HAP-1 (cell line): ENCODE measurements at regions not wholly inside any gene's neighbourhood (a gene's known extent, or its start where the extent isn't known, plus 50 kb on each side); places are given as distances from the start of the nearest gene placed in this dataset.
"Not testable (repeated sequence)": the region's sequence is repeated elsewhere in the genome, so short reads cannot be mapped to it uniquely, and the experiment has no call there.

Source experiments
- DNase-seq, 2 experiments: peaks; one replicate each; pipeline ENCODE4 v3.0.0-alpha.2; 2016 to 2020; ENCODE audit warnings: low spot score in 2 of 2
- H3K27me3 ChIP-seq: fragments of 250-450 bp; sonication (Bioruptor Pico); 2 replicates; pipeline ENCODE4 v1.5.1; 2020; ENCODE audit warnings: low read depth, mild to moderate bottlenecking, moderate library complexity
- H3K36me3 ChIP-seq: fragments of 250-450 bp; sonication (Bioruptor Pico); replicated peaks from 2 replicates; pipeline ENCODE4 v1.5.1; 2020; ENCODE audit warnings: mild to moderate bottlenecking
- H3K4me1 ChIP-seq: fragments of 250-450 bp; sonication (Bioruptor Pico); 2 replicates; pipeline ENCODE4 v1.5.1; 2020; ENCODE audit warnings: mild to moderate bottlenecking
- H3K4me3 ChIP-seq: fragments of 250-450 bp; sonication (Bioruptor Pico); 2 replicates; pipeline ENCODE4 v1.5.1; 2020; ENCODE audit warnings: mild to moderate bottlenecking, moderate library complexity
- H3K9me3 ChIP-seq: fragments of 250-450 bp; sonication (Bioruptor Pico); 2 replicates; pipeline ENCODE4 v1.5.1; 2020; ENCODE audit warnings: mild to moderate bottlenecking, moderate library complexity
- in situ Hi-C: fragments of 300-500 bp; cut with MboI; formaldehyde crosslinking; loops from 3 replicates; pipeline ENCODE4 v1.14.3; 2020; ENCODE audit warnings: low sequenced_read_pairs, inconsistent platforms, mixed read lengths

DNA sequence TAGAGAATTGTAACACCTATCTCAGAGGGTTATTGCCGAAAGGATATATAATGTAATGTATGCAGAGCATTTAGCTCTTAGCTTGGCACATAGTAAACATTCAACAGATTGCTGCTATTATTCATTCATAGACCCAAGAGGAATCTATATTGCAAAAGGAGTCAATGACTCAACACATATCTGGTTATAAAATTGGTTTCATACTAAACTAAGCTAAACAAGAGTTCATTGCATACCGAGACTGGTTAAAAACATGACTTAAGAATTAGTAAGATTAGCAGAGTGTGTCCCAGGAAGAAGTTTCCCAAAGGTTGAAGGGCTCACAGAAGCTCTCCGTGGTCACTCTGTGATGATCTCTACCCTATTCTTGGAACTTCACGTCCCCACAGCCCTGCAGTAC, 339.6 kb upstream of the CCNH start:
- Histone ChIP-seq H3K4me3 (no peak overlapping the region), H3K4me1 (peaks cover 22% of the 10 kb centered on the region), H3K27me3 (no peaks in the 10 kb centered on the region), H3K9me3 (no peaks in the 10 kb centered on the region), H3K36me3 (no peaks in the 10 kb centered on the region)
- in situ Hi-C loops: loop anchor here (10.0 kb wide), 1 partner anchor 208 kb away; no protein-coding TSS in a partner anchor
- DNase-seq: no peak

DNA sequence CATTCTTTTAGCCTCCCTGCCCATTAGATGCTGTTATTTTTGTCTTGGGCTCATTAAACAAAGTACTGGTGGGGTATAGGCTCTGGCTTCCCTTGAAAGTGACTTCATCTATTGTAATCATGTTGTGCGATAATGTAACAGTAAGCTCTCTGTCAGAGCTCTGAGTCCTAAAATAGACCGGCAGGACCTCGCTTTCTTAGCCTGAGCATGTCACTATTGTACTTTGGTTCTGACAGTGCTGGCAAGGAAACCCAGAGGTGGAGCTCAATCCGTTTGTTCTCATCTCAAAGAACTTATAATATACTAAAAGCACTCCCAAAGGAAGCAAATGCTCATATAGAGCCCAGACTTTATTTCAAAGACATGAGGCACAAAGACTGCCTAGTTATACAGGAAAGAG, 339.1 kb upstream of the CCNH start:
- peaks cover 24% of the 10 kb centered on the region for H3K4me1 ChIP-seq
- H3K36me3 ChIP-seq: no peaks in the 10 kb centered on the region
- DNase-seq: no peak
- no peaks in the 10 kb centered on the region for H3K27me3 ChIP-seq
- H3K4me3 ChIP-seq: no peak overlapping the region
- H3K9me3 ChIP-seq: no peaks in the 10 kb centered on the region
- in situ Hi-C loops: loop anchor here (10.0 kb wide), 1 partner anchor 207 kb away; no protein-coding TSS in a partner anchor

DNA sequence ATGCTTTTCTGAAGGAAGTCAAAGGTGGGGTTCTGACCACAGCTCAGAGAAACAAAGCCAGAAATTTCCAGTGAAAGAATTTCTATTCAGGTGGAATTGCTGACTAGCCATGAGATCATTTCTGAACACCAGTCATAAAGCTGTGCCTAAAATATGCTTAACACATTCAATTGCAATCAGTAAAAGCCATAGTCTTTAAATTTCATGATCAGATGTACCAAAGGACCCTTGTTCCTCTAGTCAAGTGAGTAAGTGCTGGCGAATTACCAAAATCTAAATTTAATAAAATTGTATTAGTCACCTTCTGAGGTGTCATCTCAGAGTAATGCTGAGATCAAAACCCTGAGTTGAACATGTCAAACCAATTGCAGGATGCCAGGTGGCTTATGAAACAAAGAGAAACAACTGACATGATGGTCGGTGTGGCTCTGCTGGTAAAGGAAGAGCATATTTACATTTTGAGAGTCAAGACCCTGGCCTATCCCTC, 334.2 kb upstream of the CCNH start:
- Histone ChIP-seq H3K4me1 (peaks cover 7% of the 10 kb centered on the region; the same call in 1 of the 2 replicates), H3K36me3 (no peaks in the 10 kb centered on the region), H3K9me3 (no peaks in the 10 kb centered on the region), H3K27me3 (no peaks in the 10 kb centered on the region), H3K4me3 (no peak overlapping the region)
- in situ Hi-C loops: no loop called here
- no peak for DNase-seq

DNA sequence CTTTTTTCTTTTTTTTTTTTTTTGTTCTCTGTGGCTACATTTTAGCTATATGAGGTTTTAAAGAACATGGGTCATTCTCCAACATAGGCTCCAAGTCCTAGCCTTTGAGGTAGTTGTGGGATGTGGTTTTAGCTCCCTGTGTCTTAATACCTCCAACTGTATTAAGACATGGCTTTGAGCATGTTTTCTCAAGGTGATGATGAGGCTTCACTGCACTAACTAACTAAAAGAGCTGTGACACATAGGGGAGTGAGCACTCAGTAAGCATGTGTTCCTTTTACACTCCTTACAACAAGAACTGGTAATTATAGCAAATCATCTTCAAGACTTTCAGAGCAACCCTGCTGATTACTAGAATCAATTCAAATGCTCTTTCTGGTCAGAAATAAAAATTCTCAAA, 333.6 kb upstream of the CCNH start:
- H3K4me1 ChIP-seq: peaks cover 7% of the 10 kb centered on the region; the same call in 1 of the 2 replicates
- no peaks in the 10 kb centered on the region for H3K36me3 ChIP-seq
- H3K9me3 ChIP-seq: no peaks in the 10 kb centered on the region
- no peak overlapping the region for H3K4me3 ChIP-seq
- DNase-seq: no peak
- no peaks in the 10 kb centered on the region for H3K27me3 ChIP-seq
- in situ Hi-C loops: no loop called here

GRCh38 chr5:87741881-87742280, 329.2 kb upstream of the CCNH start:
- in situ Hi-C loops: no loop called here
- H3K27me3 ChIP-seq: no peaks in the 10 kb centered on the region
- DNase-seq: no peak
- H3K4me1 ChIP-seq: no peaks in the 10 kb centered on the region; the same call in 1 of the 2 replicates
- no peak overlapping the region for H3K4me3 ChIP-seq
- H3K36me3 ChIP-seq: no peaks in the 10 kb centered on the region
- H3K9me3 ChIP-seq: no peaks in the 10 kb centered on the region

DNA sequence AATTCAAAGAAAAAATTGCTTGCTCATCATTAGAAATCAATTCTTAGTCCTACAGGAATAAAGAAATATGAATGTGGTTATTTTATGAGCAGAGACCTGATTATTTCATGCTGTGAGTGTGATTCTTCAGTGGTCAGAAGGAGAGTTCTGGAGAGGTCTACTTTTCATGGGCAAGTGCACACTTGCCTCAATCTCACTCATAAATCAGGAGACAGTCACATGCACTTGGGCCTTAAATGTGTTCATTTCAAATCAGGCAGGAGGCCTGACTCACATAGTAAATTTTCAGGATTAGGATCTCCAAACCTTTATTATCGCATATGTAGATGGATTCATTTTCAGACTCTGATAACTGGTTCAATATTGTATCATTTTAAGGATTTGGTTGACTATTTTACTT, 323.2 kb upstream of the CCNH start:
- no peaks in the 10 kb centered on the region for H3K4me1 ChIP-seq
- H3K36me3 ChIP-seq: no peaks in the 10 kb centered on the region
- in situ Hi-C loops: no loop called here
- DNase-seq: no peak
- no peaks in the 10 kb centered on the region for H3K9me3 ChIP-seq
- H3K27me3 ChIP-seq: no peaks in the 10 kb centered on the region
- H3K4me3 ChIP-seq: no peak overlapping the region

- no peak for DNase-seq
- Histone ChIP-seq H3K27me3 (no peaks in the 10 kb centered on the region), H3K36me3 (no peaks in the 10 kb centered on the region), H3K4me1 (no peaks in the 10 kb centered on the region), H3K9me3 (no peaks in the 10 kb centered on the region), H3K4me3 (no peak overlapping the region)
- in situ Hi-C loops: no loop called here
Observed at GRCh38 chr5:87733897-87734296, 321.2 kb upstream of the CCNH start.

GRCh38 chr5:87732875-87733768, 320.4 kb upstream of the CCNH start:
- in situ Hi-C loops: no loop called here
- Histone ChIP-seq H3K9me3 (no peaks in the 10 kb centered on the region), H3K4me3 (no peak overlapping the region), H3K27me3 (no peaks in the 10 kb centered on the region), H3K4me1 (no peaks in the 10 kb centered on the region), H3K36me3 (no peaks in the 10 kb centered on the region)
- DNase-seq: no peak

- no peaks in the 10 kb centered on the region for H3K4me1 ChIP-seq
- no peak for DNase-seq
- H3K27me3 ChIP-seq: no peaks in the 10 kb centered on the region
- no peak overlapping the region for H3K4me3 ChIP-seq
- in situ Hi-C loops: no loop called here
- H3K9me3 ChIP-seq: no peaks in the 10 kb centered on the region
- H3K36me3 ChIP-seq: no peaks in the 10 kb centered on the region
Observed at GRCh38 chr5:87729781-87730180, 317.1 kb upstream of the CCNH start.

- H3K4me1 ChIP-seq: peaks cover 11% of the 10 kb centered on the region
- peak; percentile 63 to 86 for DNase-seq
- H3K4me3 ChIP-seq: no peak overlapping the region
- no peaks in the 10 kb centered on the region for H3K36me3 ChIP-seq
- H3K9me3 ChIP-seq: 0 out of 2 replicates have a peak, but pooled peaks cover 6% of the 10 kb centered on the region
- in situ Hi-C loops: no loop called here
- H3K27me3 ChIP-seq: no peaks in the 10 kb centered on the region
Observed at GRCh38 chr5:87722286-87722685, 309.6 kb upstream of the CCNH start.

DNA sequence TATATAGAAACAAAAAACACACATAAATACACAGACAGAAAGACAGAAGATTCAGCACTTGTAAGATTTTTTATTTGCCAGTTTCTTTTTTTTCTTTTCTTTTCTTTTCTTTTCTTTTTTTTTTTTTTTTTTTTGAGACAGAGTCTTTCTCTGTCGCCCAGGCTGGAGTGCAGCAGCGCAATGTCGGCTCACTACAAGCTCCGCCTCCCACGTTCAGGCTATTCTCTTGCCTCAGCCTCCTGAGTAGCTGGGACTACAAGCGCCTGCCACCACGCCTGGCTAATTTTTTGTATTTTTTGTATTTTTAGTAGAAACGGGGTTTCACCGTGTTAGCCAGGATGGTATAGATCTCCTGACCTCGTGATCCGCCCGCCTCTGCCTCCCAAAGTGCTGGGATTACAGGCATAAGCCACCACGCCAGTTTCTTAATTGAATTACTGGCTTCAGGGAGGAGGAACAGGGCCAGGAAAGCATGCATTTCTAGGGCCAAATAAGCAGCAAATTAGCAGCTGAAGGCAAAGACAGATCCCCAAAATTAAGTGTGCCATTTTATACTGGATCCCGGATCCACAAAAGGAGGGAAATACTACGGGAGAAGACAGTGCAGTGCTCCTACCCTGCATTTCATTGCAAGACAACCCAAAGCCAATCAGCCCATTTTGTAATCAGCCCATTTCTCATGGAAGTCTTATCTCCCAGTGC, 305.6 kb upstream of the CCNH start:
- DNase-seq, H3K9me3 ChIP-seq, in situ Hi-C loops, H3K36me3 ChIP-seq, H3K4me3 ChIP-seq, H3K27me3 ChIP-seq: not testable (repeated sequence)
- H3K4me1 ChIP-seq: peaks cover 11% of the 10 kb centered on the region

DNA sequence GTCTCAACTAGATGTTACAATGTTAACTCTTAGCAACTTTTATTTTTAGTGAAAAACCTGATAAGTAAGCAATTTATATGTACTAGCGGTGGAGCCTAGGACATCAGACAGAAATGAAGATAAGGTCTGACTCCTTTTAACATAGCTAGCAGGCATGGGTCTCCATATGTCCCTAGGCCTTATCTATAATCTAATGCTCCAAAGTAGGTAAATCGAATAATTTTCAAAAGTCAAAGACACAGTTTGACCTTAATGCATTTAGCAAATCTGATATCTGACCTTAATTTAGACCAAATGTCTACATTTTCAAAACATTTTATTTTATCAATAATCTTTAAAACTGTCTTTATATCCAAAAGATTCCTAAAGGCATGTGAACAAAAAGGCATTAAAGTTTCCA, 305.0 kb upstream of the CCNH start:
- H3K27me3 ChIP-seq: no peaks in the 10 kb centered on the region
- DNase-seq: no peak
- no peaks in the 10 kb centered on the region for H3K36me3 ChIP-seq
- H3K4me3 ChIP-seq: no peak overlapping the region
- H3K4me1 ChIP-seq: peaks cover 7% of the 10 kb centered on the region
- H3K9me3 ChIP-seq: 0 out of 2 replicates have a peak, but pooled peaks cover 6% of the 10 kb centered on the region
- in situ Hi-C loops: no loop called here

DNA sequence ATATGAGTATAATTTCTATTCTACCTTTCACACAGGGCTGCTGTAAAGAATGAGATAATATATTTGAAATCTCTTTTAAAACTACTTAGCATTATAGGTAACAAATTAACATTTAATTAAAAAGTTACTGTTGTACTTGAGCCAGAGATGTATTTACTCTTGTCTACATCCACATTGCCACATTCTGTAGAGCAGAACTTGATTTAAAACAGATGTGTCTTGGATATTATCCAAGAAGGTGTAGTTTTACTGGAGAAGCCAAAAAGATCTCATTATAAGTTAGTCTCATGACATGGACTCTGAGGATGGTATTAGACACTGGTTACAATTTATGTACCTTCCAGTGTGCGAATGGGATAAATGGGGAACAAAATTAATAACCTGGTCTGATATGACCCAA, 293.1 kb upstream of the CCNH start:
- H3K36me3 ChIP-seq: no peaks in the 10 kb centered on the region
- in situ Hi-C loops: no loop called here
- no peaks in the 10 kb centered on the region for H3K4me1 ChIP-seq
- no peaks in the 10 kb centered on the region for H3K27me3 ChIP-seq
- no peak for DNase-seq
- H3K4me3 ChIP-seq: no peak overlapping the region
- no peaks in the 10 kb centered on the region for H3K9me3 ChIP-seq

DNA sequence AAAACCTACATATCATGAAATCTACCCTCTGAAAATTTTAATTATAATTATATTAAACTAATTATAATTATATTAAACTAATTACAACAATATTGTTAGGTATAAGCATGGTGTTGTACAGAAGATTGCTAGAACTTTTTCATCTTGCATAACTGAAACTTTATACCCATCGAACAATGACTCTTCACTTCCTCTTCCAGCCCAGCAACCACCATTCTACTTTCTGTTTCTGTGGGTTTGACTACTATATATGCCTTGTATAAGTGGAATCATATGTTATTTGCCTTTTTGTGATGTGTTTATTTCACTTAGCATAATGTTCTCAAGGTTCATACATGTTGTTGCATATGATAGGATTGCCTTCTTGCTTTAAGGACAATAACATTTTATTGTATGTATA, 274.2 kb upstream of the CCNH start:
- Histone ChIP-seq H3K36me3 (no peaks in the 10 kb centered on the region), H3K27me3 (no peaks in the 10 kb centered on the region), H3K9me3 (no peaks in the 10 kb centered on the region), H3K4me1 (peaks cover 2% of the 10 kb centered on the region; the same call in 1 of the 2 replicates), H3K4me3 (no peak overlapping the region)
- in situ Hi-C loops: no loop called here
- no peak for DNase-seq
